MCF 10A (cell line): ENCODE measurements at regions not wholly inside any gene's neighbourhood (a gene's known extent, or its start where the extent isn't known, plus 50 kb on each side); places are given as distances from the start of the nearest gene placed in this dataset.

Experiments used
- BruUV-seq: library from RNA; stranded (reverse); fragments of 400-500 nt; replicated peaks from 2 replicates; lab custom pipeline; 2021; lab: Mats Ljungman, UMichigan
- CTCF ChIA-PET: fragments of 300-600 bp; sonication (Branson Sonifier 250); formaldehyde crosslinking; extraction: SDS; loops from one replicate; lab custom pipeline; 2021; ENCODE audit warnings: antibody characterized with exemption, inconsistent platforms; lab: Yijun Ruan, JAX
- POLR2A ChIA-PET: fragments of 300-600, 350-650 bp; sonication (Branson Sonifier 250); formaldehyde crosslinking; extraction: SDS; loops from one replicate; lab custom pipeline; 2020; ENCODE audit warnings: antibody characterized with exemption, inconsistent platforms; lab: Yijun Ruan, JAX
- DNase-seq: peaks from one replicate; pipeline ENCODE4 v3.0.0-alpha.2; 2018; ENCODE audit not compliant: unreplicated experiment
- H3K27ac Mint-ChIP-seq: one replicate; pipeline ENCODE4 v1.8.0; 2022; ENCODE audit warnings: mild to moderate bottlenecking, low read depth, mixed read lengths; ENCODE audit not compliant: unreplicated experiment
- H3K27me3 Mint-ChIP-seq: one replicate; pipeline ENCODE4 v1.8.0; 2022; ENCODE audit warnings: mixed read lengths; ENCODE audit not compliant: insufficient read depth, unreplicated experiment
- H3K36me3 Mint-ChIP-seq: one replicate; pipeline ENCODE4 v1.8.0; 2022; ENCODE audit warnings: mild to moderate bottlenecking, moderate library complexity, mixed read lengths; ENCODE audit not compliant: insufficient read depth, unreplicated experiment
- H3K4me1 Mint-ChIP-seq: one replicate; pipeline ENCODE4 v1.8.0; 2022; ENCODE audit warnings: mixed read lengths; ENCODE audit not compliant: insufficient read depth, unreplicated experiment
- H3K4me3 Mint-ChIP-seq: one replicate; pipeline ENCODE4 v1.8.0; 2022; ENCODE audit warnings: mild to moderate bottlenecking, moderate library complexity, mixed read lengths; ENCODE audit not compliant: unreplicated experiment
- H3K9me3 Mint-ChIP-seq: one replicate; pipeline ENCODE4 v1.8.0; 2022; ENCODE audit warnings: mixed read lengths; ENCODE audit not compliant: unreplicated experiment
- CTCF ChIP-seq: fragments of 200-600 bp; IDR thresholded peaks from one replicate; pipeline ENCODE4 v1.8.0; 2022; ENCODE audit warnings: antibody characterized with exemption, mild to moderate bottlenecking; ENCODE audit not compliant: unreplicated experiment
- intact Hi-C: fragments of 100-400 bp; cut with micrococcal nuclease; formaldehyde crosslinking; loops from 2 replicates; pipeline ENCODE4 v1.14.1; 2022

- no peak for TF ChIP-seq CTCF
- no peaks in the 10 kb centered on the region for H3K9me3 Mint-ChIP-seq
- H3K4me1 Mint-ChIP-seq: no peaks in the 10 kb centered on the region
- no peak overlapping the region for H3K27ac Mint-ChIP-seq
- DNase-seq: no peak
- H3K4me3 Mint-ChIP-seq: no peak overlapping the region
- CTCF ChIA-PET: interaction anchor here (0.9 kb wide), 1 partner anchor 48 kb away, joined by 3 read pairs; no protein-coding TSS in a partner anchor
- intact Hi-C loops: no loop called here
- H3K36me3 Mint-ChIP-seq: no peaks in the 10 kb centered on the region
- BruUV-seq: no TSS peak
- POLR2A ChIA-PET: no interaction called here
- peaks cover 6% of the 10 kb centered on the region for H3K27me3 Mint-ChIP-seq
Measured at GRCh38 chr5:84622461-84622860, 237.8 kb upstream of the EDIL3 start.

GRCh38 chr5:84618262-84618661 lies 233.6 kb upstream of the EDIL3 start:
- no peak for TF ChIP-seq CTCF
- intact Hi-C loops: no loop called here
- Mint-ChIP-seq H3K27ac (no peak overlapping the region), H3K9me3 (no peaks in the 10 kb centered on the region), H3K27me3 (peaks cover 8% of the 10 kb centered on the region), H3K4me3 (no peak overlapping the region), H3K4me1 (no peaks in the 10 kb centered on the region), H3K36me3 (no peaks in the 10 kb centered on the region)
- ChIA-PET CTCF (no interaction called here), POLR2A (interaction anchor here (0.7 kb wide), 1 partner anchor 76 kb away, joined by 3 read pairs; no protein-coding TSS in a partner anchor)
- BruUV-seq: no TSS peak
- no peak for DNase-seq

- Mint-ChIP-seq H3K4me3 (no peak overlapping the region), H3K36me3 (no peaks in the 10 kb centered on the region), H3K27me3 (peaks cover 12% of the 10 kb centered on the region), H3K4me1 (no peaks in the 10 kb centered on the region), H3K27ac (no peak overlapping the region), H3K9me3 (no peaks in the 10 kb centered on the region)
- DNase-seq: no peak
- ChIA-PET CTCF (interaction anchor here (0.8 kb wide), 1 partner anchor 1324 kb away, joined by 3 read pairs; no protein-coding TSS in a partner anchor), POLR2A (no interaction called here)
- TF ChIP-seq CTCF: no peak
- intact Hi-C loops: loop anchor here (2.0 kb wide), 1 partner anchor 22 kb away; no protein-coding TSS in a partner anchor
- BruUV-seq: no TSS peak
Measured at GRCh38 chr5:84614906-84615305, 230.2 kb upstream of the EDIL3 start.

- CTCF ChIA-PET: no interaction called here
- no TSS peak for BruUV-seq
- POLR2A ChIA-PET: no interaction called here
- intact Hi-C loops: no loop called here
- Mint-ChIP-seq H3K4me3 (no peak overlapping the region), H3K27ac (no peak overlapping the region), H3K27me3 (peaks cover 20% of the 10 kb centered on the region), H3K4me1 (no peaks in the 10 kb centered on the region), H3K9me3 (no peaks in the 10 kb centered on the region), H3K36me3 (no peaks in the 10 kb centered on the region)
- TF ChIP-seq CTCF: no peak
- DNase-seq: no peak
Measured at GRCh38 chr5:84606784-84607183, 222.1 kb upstream of the EDIL3 start.
